Superior temporal gyrus (tissue), 1 donor: ENCODE measurements at regions not wholly inside any gene's neighbourhood (a gene's known extent, or its start where the extent isn't known, plus 50 kb on each side); places are given as distances from the start of the nearest gene placed in this dataset.
A peak's percentile ranks its signal among the peaks of the same experiment; 100 is the strongest.

Experiments used
- DNase-seq: peaks from one replicate; pipeline ENCODE4 v3.0.0-alpha.2; 2016; ENCODE audit errors: extremely low spot score

DNA sequence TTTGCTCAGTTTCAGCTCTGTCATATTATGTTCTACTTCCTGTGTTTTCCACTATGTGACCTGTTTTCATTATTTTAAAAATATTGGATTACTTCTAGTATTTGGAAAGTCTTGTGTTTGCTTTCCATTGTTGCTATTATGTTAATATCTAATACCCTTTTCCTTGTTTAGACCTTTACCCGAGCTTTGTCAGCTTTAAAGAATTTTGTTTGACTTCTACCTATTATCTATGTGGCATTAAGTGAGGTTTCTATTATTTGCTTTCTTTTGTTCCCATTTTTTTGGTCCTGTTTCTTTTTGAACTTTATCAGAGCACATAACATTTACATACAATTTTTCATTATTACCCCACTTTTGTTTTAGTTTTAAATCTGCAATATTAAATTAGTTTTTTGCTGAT lies 202.7 kb downstream of the MANEA start:
- DNase-seq = no peak

DNA sequence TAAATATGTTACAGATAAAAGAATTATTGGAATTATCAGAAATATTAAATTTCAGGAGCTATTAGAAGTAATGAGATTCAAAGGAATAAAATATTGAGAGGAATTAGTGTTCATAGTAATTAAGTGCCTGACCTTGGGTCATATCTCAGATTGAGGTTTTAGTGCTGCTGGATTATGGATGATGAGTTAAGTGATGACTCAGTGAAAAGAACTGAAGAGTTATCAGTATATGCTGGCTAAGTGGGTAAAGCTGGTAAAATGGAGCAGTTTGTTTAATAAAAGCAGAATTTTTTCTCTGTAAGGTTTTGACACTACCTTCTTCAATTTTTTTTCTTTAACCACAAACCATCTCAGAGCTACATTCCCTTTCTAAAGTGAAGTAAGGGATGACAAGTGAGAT lies 206.7 kb downstream of the MANEA start:
- DNase-seq = no peak

DNA sequence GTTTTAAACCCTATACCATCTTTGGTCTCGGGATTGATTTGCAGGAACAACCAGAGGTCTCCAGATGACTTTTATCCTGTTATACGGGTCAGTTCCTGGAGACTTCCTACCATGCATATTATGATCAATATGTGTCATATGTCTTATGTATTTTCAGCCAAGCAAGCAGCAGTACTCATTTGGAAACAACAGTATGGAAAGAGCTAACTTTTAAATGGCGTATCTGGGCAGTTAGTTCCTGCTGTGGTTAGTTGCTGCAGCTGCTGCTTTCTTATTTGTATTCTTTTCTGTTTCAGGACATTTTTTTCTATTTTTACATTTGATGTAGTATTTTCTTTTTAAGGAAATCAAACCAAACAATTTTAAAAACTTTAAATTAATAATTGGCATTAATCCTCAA lies 207.5 kb downstream of the MANEA start:
- no peak for DNase-seq

DNA sequence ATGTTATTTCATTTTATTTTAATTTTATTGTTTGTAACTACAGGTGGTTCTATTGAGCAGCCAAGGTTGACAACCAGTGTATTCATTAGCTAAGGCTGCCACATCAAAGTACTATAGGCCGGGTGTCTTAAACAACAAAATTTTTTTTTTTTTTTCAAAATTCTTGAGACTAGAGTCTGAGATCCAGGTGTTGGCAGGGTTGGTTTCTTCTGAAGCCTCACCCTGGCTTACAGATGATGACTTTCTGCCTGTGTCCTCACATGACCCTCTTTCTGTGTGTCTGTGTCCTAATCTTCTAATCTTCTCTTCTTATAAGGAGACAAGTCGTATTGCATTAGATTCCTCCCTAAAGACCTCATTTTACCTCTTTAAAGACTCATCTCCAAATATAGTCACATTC lies 208.4 kb downstream of the MANEA start:
- no peak for DNase-seq

DNA sequence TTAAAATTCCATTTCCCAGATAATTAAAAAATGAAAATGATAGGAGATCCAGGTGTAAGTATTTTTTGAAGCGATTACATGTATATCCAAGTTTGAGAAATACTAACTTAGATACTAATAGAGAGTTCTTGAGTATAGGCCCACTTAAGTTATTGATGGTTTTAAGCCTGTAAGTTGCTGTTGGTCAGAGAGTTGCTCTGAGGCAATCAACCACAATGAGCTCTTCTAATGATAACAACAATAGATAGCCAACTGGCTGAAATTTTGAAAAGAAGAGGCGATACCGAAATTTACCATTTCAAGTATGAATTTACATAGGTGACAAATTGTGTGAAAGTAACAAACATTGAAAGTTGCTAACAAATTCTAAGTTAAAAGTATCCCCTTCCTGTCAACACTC lies 209.5 kb downstream of the MANEA start:
- no peak for DNase-seq

DNA sequence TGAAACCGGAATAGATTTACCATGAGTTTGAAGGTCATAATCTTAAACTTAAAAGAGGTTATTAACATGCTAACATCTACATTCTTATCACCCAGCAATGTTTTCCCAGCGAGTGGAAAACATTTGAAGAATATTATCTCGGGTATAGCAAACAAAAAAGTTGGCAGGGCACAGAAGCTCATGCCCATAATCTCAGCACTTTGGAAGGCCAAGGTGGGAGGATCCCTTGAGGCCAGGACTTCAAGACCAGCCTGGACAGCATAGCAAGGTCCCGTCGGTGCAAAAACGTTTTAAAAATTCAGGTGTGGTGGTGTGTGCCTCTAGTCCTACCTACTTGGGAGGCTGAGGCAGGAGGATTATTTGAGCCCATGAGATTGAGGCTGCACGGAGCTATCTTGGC lies 213.5 kb downstream of the MANEA start:
- no peak for DNase-seq

DNA sequence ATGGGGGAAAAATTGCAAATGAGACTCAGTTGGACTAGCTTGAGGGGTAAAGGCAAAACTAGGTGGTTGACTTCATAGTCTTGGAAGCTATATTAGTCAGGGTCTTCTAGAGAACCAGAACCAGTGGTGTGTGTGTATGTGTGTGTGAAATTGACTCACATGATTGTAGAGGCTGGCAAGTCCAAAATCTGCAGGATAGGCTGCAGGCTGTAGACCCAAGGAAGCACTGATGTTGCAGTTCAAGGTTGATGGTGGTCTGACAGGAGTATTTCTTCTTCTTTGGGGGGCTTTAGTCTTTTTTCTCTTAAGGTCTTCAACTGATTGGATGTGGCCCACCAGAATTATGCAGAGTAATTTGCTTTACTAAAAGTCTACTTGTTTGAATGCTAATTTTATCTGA lies 217.4 kb downstream of the MANEA start:
- no peak for DNase-seq

DNA sequence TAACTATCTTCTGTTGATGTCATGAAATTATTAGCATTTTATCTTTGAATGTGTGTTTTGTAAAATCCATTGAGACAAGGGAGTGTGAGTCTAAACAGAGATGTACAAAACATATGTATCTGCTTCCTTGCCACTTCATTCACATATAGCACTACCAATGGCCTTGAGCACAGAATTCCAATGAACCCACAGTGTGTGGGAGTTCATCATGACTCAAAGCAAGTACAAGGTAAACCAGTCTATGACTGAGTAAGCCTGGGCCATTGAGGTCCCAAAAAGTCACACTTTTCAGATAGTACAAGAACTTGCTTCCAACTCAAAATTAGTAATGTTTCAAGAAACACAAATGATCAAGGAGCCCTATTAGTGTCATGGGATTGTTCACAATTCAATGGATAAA lies 218.6 kb downstream of the MANEA start:
- no peak for DNase-seq

DNA sequence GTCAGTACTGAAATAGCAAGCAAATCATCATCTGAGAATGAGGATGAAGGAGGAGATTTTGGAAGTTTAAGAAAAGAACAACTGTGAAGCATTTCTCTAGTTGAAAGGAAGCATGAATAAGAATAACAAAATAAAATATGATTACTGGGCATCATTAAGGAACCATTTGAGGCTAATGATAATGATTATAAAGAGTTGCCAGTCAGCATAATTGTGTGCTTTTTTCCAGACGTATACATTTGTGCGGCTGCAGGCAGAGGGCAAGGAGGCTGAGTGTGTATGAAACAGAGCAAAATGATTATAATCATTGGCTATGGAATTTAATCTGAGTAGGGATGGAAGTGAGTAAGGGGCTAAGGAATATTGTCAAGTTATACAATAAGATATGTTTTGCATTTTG lies 218.7 kb upstream of the FUT9 start:
- DNase-seq = no peak

DNA sequence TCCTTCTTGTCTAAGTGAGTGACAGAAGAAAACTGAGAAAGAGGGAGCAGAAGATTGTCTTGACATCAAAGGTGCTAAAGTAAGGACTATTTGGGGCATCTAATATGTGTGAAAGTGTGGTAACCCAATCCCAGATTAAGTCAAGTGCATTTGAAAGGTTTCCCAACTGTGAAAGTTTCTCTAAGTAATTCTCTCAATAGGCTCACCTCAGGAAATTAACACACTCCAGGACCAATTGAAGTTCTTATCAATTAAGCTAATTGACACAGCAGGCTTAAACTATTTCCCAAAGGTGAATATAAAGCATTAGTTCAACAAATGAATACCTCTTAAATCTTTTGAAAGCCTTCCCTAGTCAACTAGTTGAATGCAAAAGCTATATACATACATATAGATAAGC lies 212.8 kb upstream of the FUT9 start:
- no peak for DNase-seq

DNA sequence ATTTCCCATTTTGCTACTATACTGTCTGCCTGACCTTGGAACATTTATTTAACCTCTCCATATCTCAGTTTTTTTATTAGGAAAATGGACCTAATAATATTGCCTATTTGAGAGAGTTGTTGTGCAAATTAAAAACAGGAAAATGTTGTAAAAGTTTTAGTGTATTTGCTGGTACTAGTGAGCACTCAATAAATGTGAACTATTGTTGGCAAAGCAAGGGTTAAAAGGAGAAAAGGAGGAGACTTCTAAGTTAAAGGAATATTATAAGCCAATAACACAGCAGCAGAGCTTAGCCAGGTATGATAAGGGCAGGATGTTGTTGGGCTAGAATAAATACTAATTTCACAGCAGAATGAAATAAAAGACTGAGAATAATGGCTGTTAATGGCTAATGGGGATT lies 211.9 kb upstream of the FUT9 start:
- DNase-seq = no peak

DNA sequence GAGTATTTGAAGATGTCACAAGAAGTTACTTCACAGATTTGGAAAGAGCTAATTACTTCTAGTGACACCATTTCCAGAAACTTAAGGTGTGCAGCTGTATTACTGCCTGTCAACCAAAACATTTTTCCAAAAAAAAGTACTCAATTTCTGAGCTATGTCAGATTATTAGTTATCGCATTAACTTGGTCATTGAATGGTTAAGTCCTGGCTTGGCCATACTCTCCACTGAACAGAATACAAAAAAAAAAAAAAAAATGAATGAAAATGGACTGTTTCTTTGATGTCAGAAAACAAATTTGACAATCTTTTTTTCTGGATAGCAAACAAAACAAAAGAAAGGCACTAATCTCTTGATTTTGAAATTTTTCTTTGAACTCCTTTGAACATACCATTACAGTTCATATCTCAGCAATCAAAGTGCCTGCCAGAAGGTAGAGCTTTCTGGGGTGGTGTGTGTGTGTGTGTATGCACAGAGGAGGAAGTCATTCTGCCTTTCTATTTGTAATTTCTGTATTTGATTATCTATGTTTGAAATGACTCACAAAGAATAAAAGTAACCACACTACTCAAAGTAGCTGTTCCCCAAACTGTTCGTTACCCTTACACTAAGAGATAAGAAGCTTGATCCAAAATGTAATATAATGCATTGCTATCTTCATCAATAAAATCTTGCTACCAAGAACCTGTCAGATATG lies 210.8 kb upstream of the FUT9 start:
- no peak for DNase-seq

DNA sequence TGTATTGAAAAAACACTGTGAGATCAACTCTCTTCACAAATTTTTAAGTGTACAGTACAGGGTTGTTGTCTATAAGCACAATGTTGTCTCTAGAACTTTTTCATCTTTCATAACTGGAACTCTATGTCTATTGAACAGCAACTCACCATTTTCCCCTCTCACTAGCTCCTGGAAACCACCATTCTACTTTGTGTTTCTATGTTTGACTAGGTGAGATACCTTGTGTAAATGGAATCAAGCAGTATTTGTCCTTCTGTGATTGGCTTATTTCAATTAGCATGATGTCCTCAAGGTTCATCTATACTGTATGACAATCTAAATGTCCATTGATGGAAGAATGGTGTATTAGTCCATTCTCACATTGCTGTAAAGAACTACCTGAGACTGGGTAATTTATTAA lies 210.1 kb upstream of the FUT9 start:
- DNase-seq = no peak

DNA sequence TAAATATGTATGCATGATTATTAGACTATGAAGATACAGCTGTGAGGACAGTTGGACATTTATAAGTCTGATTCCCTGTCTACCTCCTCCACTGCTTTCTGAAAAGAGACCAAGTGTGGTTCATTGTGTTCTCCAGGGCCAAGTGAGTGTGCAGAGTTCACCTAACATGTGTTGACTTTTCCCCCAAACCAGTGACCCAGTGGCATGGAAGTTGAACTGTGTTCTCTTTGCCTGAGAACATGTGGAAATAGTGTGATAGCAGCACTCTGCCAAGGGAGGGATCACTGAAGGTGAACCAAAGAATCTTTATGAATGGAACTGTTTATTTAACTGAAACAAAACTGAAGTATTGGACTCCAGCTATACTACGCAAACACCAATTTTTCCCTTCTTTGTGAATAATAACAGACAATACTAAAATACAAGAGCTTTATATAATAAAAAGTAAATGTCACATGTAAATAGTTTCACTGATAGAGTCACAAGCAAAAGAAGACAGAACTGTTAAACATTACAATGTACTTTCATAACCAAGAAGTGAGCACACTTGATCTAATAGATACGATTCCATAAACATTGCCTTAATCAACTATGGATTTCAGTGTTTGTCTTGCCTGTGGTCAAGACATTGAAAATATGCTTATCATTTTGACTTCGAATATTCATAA lies 200.3 kb upstream of the FUT9 start:
- no peak for DNase-seq

DNA sequence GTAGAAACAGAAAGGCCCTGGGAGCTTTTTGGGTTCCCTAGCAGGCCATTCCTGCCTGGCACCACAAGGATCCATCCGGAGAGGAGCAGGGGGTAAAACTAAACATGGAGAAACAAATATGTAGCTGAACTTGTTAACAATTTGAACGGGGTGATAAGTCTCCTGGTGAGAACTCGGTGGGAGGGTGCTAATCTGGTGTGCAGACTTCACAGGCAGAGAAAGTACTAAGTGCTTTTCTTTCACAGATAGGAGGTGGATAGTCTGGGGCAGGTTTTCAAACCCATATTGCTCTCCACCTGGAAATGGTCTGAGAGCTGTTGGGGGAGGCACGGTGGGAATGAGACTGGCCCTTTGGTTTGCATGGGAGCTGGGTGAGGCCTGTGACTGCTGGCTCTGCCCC lies 196.3 kb upstream of the FUT9 start:
- no peak for DNase-seq

DNA sequence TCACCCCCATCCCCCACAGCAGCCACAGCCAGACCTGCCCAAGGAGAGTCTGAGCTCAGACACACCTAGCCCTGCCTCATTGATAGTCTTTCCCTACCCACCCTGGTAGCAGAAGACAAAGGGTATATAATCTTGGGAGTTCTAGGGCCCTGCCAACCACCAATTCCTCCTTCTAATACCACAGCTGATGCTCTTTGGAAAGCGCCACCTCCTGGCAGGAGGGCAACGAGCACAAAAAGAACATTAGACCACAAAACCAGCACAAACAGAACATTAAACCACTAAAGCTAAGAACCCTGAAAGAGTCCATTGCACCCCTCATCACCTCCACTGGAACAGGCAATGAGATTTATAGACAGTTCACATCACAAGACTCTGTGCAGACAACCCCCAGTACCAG lies 195.8 kb upstream of the FUT9 start:
- no peak for DNase-seq

DNA sequence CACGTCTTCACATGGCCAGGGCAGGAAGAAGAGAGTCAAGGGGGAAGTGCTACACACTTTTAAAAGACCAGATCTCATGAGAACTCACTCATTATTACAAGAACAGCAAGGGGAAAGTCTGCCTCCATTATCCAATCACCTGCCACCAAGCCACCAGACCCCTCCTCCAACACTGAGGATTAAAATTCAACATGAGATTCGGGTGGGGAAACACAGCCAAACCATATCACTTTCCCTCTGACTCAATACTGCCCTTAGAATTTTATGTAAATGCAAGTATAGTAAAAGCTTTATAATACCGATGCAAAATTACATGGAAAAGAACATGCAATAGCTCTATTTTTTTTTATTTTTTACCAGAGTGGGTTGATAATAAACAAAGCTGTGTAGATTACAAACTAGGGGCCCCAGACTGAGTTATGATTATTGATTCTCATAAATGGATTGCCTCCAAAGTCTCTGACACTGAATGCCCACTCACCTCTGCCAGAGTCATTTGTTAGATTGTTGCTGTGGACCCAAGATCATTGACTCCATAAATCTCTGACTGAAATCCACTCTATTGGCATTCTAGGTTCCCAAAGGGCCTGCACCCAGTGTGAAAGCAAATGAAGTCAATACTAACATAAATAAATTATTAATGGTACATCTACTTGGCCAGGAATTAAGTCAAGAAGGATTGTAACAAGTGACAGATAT lies 184.8 kb upstream of the FUT9 start:
- no peak for DNase-seq

DNA sequence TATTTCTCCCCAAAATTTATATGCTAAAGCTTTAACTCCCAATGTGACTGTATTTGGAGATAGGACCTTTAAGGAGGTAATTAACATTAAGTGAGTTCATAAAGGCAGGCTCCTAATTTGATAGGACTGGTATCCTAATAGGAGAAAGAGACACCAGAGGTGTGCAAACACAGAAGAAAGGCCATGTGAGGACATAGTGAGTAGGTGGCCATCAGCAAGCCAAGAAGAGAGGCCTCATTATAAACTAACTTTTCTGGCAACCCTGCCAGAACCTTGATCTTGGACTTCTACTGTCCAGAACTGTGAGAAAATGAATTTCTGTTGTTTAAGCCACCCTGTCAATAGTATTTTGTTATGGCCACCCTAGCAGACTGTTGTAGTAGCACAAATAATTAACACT lies 177.9 kb upstream of the FUT9 start:
- no peak for DNase-seq

DNA sequence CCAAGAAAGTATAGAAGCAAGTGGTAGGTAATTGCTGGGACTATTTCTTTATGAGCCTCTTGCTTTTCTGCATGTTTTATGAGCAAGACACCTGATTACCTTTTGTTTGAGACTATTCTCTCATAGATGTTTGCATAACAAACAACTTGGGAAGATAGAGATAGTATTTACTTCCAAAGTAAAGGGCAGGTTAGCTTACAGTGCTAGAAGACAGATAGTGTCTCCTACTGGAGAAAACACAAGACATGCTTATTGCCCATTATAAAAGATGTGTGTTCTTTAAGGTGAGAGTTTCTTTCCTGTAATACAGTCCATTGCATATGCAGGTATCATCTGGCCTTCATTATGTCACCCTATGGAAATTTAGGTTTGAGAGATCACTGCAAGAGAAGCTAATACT lies 174.2 kb upstream of the FUT9 start:
- DNase-seq = no peak

DNA sequence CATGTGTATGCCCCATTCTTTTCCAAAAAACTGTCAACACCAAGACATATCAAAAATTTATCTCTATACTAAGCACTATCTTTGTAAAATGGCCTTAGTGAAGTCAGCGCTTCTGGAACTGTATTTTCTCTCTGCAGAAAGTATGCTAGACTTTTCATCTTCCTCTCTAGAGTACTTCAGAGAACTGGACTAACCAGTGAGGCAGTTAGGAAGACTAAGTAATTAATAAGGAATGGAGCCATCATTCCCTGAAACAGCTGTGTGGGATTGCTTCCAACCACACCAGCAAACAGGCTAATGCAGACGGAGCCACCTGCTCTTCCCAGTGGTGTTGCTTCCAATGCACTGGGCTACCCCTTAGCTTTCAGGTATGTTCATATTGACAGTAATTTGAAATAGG lies 169.1 kb upstream of the FUT9 start:
- no peak for DNase-seq

DNA sequence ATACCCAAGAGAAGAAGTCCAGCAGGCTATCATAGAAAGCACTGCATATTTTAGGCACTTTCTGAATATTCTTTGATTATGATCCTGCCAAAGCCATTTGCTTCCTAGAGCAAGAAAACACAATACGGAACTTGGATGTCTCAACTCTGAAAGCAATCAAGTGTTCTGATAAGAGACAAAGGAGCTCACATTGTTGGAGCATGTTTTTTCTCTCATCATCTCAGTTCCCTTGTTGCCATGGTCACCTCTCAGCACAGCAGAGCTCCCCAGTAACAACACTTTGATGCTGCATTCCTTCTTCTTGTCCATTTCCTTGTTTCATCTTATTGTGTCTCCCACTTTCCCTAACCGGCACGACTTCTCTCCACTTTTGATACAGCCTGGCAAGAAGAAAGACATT lies 168.7 kb upstream of the FUT9 start:
- DNase-seq = peak; percentile 53

DNA sequence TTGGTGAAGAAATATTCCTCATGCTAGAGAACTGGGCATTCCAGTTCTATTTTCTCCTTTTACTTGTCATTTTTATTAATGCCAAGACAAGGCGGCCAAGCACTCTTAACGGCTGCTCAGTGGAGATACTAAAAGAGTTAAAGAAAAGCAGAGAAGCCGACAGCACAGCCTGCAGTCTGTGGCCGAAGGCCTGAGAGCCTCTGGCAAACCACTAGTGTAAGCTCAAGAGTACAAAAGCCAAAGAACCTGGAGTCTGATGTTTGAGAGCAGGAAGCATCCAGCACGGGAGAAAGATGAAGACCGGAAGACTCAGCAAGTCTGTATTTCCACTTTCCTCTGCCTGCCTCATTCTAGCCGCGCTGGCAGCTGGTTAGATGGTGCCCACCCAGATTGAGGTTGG lies 167.1 kb upstream of the FUT9 start:
- no peak for DNase-seq

DNA sequence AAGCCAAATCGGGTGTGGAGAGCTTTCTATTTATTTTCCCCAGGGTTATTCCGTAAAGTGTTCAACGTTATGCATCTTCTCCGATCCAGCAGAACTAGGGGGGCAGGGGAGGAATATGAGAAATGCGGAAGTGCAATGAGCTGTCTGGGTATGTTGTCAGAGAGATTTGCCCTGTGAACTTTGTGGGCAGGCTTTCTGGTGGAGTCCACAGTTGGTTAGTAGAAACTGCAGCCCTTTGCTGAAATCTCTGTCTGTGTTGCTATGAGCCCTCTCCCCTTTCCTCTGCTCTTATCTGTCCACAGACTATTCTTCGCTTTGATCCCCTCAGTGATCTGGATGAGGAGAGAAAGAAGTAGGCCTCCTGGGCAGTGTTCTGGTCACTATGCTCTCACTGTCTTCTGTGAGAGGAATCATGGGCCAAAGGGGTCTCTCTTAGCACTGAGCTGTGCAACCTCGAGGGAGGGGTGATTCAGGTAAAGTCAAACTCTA lies 158.9 kb upstream of the FUT9 start:
- no peak for DNase-seq
